ENCODE measurements at regions not wholly inside any gene's neighbourhood (a gene's known extent, or its start where the extent isn't known, plus 50 kb on each side); places are given as distances from the start of the nearest gene placed in this dataset.

GRCh38 chr16:8247993-8248392 lies 342.3 kb downstream of the TMEM114 start:
- Histone ChIP-seq H3K4me1 (ENCODE audit: insufficient read depth, low read length) (no peaks in the 10 kb centered on the region), H3K4me3 (ENCODE audit: low read length) (no peak overlapping the region), H3K27me3 (ENCODE audit: control insufficient read depth in 1 of 2, insufficient read depth in 2 of 2, low read length in 2 of 2) (no peaks in the 10 kb centered on the region), H3K27ac (ENCODE audit: low read depth in 1 of 2, low read length in 2 of 2) (no peak overlapping the region), H3K36me3 (ENCODE audit: insufficient read depth, low read length) (no peaks in the 10 kb centered on the region), H3K9me3 (ENCODE audit: control insufficient read depth in 1 of 2, insufficient read depth in 1 of 2, low read length in 2 of 2) (peaks cover 0 to 8% of the 10 kb centered on the region in 2 experiments)
- Mint-ChIP-seq H3K27ac (no peak overlapping the region), H3K36me3 (ENCODE audit: low read depth) (no peaks in the 10 kb centered on the region), H3K27me3 (no peaks in the 10 kb centered on the region), H3K4me1 (ENCODE audit: low read depth) (no peaks in the 10 kb centered on the region), H3K4me3 (no peak overlapping the region), H3K9me3 (no peaks in the 10 kb centered on the region)
- CTCF ChIA-PET = no interaction called here
- intact Hi-C loops (cut with DNase I, micrococcal nuclease) = no loop called here
- POLR2A ChIA-PET = no interaction called here
- no peak for DNase-seq
- no peak for ATAC-seq (ENCODE audit: poor library complexity)
- TF ChIP-seq CTCF (IDR thresholded peaks at IDR 0.05) = no peak

GRCh38 chr16:8243981-8244380 lies 346.3 kb downstream of the TMEM114 start:
- Histone ChIP-seq H3K27ac (ENCODE audit: low read depth in 1 of 2, low read length in 2 of 2) (no peak overlapping the region), H3K9me3 (ENCODE audit: control insufficient read depth in 1 of 2, insufficient read depth in 1 of 2, low read length in 2 of 2) (peaks cover 0 to 8% of the 10 kb centered on the region in 2 experiments), H3K4me3 (ENCODE audit: low read length) (no peak overlapping the region), H3K4me1 (ENCODE audit: insufficient read depth, low read length) (no peaks in the 10 kb centered on the region), H3K27me3 (ENCODE audit: control insufficient read depth in 1 of 2, insufficient read depth in 2 of 2, low read length in 2 of 2) (no peaks in the 10 kb centered on the region), H3K36me3 (ENCODE audit: insufficient read depth, low read length) (no peaks in the 10 kb centered on the region)
- intact Hi-C loops (cut with DNase I, micrococcal nuclease) = no loop called here
- Mint-ChIP-seq H3K27me3 (no peaks in the 10 kb centered on the region), H3K27ac (no peak overlapping the region), H3K4me1 (ENCODE audit: low read depth) (no peaks in the 10 kb centered on the region), H3K4me3 (no peak overlapping the region), H3K36me3 (ENCODE audit: low read depth) (no peaks in the 10 kb centered on the region), H3K9me3 (no peaks in the 10 kb centered on the region)
- ChIA-PET POLR2A (no interaction called here), CTCF (no interaction called here)
- no peak for TF ChIP-seq CTCF (IDR thresholded peaks at IDR 0.05)
- ATAC-seq (ENCODE audit: poor library complexity) (no peak), DNase-seq (no peak)

- H3K36me3 Mint-ChIP-seq (ENCODE audit: low read depth) = no peaks in the 10 kb centered on the region
- ChIA-PET POLR2A (no interaction called here), CTCF (no interaction called here)
- ATAC-seq (ENCODE audit: poor library complexity) = no peak
- H3K27ac Mint-ChIP-seq = no peak overlapping the region
- Histone ChIP-seq H3K4me1 (ENCODE audit: insufficient read depth, low read length) (no peaks in the 10 kb centered on the region), H3K27ac (ENCODE audit: low read depth in 1 of 2, low read length in 2 of 2) (no peak overlapping the region), H3K4me3 (ENCODE audit: low read length) (no peak overlapping the region), H3K27me3 (ENCODE audit: control insufficient read depth in 1 of 2, insufficient read depth in 2 of 2, low read length in 2 of 2) (no peaks in the 10 kb centered on the region), H3K9me3 (ENCODE audit: control insufficient read depth in 1 of 2, insufficient read depth in 1 of 2, low read length in 2 of 2) (peaks cover 0 to 8% of the 10 kb centered on the region in 2 experiments), H3K36me3 (ENCODE audit: insufficient read depth, low read length) (no peaks in the 10 kb centered on the region)
- H3K27me3 Mint-ChIP-seq = no peaks in the 10 kb centered on the region
- no peaks in the 10 kb centered on the region for H3K4me1 Mint-ChIP-seq (ENCODE audit: low read depth)
- peaks cover 10% of the 10 kb centered on the region for H3K9me3 Mint-ChIP-seq
- no peak for TF ChIP-seq CTCF (IDR thresholded peaks at IDR 0.05)
- intact Hi-C loops (cut with DNase I, micrococcal nuclease) = no loop called here
- no peak for DNase-seq
- H3K4me3 Mint-ChIP-seq = no peak overlapping the region
Measured at GRCh38 chr16:8241408-8241807, 348.9 kb downstream of the TMEM114 start.

Data from CD4-positive, alpha-beta T cell (primary cell).